ENCODE measurements at regions not wholly inside any gene's neighbourhood (a gene's known extent, or its start where the extent isn't known, plus 50 kb on each side); places are given as distances from the start of the nearest gene placed in this dataset.
A peak's percentile ranks its signal among the peaks of the same experiment; 100 is the strongest.

DNA sequence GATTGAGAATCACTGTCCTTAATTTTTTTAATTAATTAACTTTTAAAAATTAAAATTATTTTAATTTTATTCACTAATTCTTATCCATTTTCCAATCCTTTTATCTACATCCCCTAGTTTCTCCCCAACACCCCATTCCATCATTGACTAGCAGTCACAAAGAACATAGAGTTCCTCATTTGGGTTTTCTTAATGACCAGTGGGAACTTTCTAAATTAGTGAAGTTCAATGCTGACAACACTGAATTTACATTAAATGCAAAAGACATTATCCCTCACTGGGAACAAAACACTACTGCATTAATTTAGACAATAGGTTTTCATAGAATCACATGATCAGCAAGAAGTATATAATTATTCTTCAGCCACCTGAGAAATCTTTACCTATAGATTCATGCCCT is 80.6 kb upstream of the GLS start:
- TF ChIP-seq, protein P1, sequence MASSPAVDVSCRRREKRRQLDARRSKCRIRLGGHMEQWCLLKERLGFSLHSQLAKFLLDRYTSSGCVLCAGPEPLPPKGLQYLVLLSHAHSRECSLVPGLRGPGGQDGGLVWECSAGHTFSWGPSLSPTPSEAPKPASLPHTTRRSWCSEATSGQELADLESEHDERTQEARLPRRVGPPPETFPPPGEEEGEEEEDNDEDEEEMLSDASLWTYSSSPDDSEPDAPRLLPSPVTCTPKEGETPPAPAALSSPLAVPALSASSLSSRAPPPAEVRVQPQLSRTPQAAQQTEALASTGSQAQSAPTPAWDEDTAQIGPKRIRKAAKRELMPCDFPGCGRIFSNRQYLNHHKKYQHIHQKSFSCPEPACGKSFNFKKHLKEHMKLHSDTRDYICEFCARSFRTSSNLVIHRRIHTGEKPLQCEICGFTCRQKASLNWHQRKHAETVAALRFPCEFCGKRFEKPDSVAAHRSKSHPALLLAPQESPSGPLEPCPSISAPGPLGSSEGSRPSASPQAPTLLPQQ (tag by site-specific recombination; IDR thresholded peaks at IDR 0.05): no peak
- no peak for TF ChIP-seq ZBTB48 (tag by site-specific recombination; IDR thresholded peaks at IDR 0.05)
- TF ChIP-seq OVOL3 (tag by site-specific recombination; IDR thresholded peaks at IDR 0.05): no peak
- no peak for TF ChIP-seq ZNF354C (tag by site-specific recombination; IDR thresholded peaks at IDR 0.05; ENCODE audit: borderline replicate concordance, low read depth)
- TF ChIP-seq ZNF792 (tag by site-specific recombination; IDR thresholded peaks at IDR 0.05): no peak
- no peak for TF ChIP-seq KLF7 (tag by site-specific recombination; IDR thresholded peaks at IDR 0.05; ENCODE audit: borderline replicate concordance)
- no peak for TF ChIP-seq ZNF248 (tag by site-specific recombination; IDR thresholded peaks at IDR 0.05)
- TF ChIP-seq ZIC2 (tag by site-specific recombination; IDR thresholded peaks at IDR 0.05): no peak
- no peak for TF ChIP-seq ZNF140 (tag by site-specific recombination; IDR thresholded peaks at IDR 0.05)
- TF ChIP-seq, protein P2, sequence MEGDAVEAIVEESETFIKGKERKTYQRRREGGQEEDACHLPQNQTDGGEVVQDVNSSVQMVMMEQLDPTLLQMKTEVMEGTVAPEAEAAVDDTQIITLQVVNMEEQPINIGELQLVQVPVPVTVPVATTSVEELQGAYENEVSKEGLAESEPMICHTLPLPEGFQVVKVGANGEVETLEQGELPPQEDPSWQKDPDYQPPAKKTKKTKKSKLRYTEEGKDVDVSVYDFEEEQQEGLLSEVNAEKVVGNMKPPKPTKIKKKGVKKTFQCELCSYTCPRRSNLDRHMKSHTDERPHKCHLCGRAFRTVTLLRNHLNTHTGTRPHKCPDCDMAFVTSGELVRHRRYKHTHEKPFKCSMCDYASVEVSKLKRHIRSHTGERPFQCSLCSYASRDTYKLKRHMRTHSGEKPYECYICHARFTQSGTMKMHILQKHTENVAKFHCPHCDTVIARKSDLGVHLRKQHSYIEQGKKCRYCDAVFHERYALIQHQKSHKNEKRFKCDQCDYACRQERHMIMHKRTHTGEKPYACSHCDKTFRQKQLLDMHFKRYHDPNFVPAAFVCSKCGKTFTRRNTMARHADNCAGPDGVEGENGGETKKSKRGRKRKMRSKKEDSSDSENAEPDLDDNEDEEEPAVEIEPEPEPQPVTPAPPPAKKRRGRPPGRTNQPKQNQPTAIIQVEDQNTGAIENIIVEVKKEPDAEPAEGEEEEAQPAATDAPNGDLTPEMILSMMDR (tag by site-specific recombination; IDR thresholded peaks at IDR 0.05): no peak
- Histone ChIP-seq H3K27ac (ENCODE audit: extremely low read depth, low read depth, low read length) (no peak overlapping the region), H3K9me3 (ENCODE audit: control insufficient read depth, insufficient read depth, low read depth, low read length) (no peaks in the 10 kb centered on the region), H3K4me1 (ENCODE audit: control insufficient read depth, insufficient read depth, low read length) (no peaks in the 10 kb centered on the region), H3K4me3 (ENCODE audit: low read depth, low read length) (no peak overlapping the region), H3K36me3 (ENCODE audit: control insufficient read depth in 2 of 2, insufficient read depth in 1 of 2, low read length in 2 of 2) (no peaks in the 10 kb centered on the region)
- ChIA-PET POLR2A (no interaction called here), CTCF (interaction anchor here (1.7 kb wide), 1 partner anchor 19 kb away, joined by 9 read pairs; no protein-coding TSS in a partner anchor)

DNA sequence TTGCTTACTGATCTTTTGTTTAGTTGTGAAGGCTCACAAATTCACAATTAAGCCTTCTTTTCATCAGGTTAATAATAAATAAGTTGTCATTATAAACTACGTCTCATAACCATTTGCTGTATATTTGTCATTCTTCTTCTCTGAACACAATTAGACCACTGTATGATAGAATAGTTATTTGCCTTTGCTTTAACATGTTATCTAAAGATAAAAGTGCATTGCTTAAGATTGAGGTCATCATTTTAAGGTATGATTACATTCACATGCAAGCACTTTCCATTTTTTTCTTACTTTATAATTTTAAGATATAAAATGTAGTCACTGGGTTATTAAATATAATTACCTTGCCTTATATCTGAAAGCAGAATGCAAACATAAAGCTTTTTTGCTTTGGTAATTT is 80.1 kb upstream of the GLS start:
- Histone ChIP-seq H3K4me3 (ENCODE audit: low read depth, low read length) (no peak overlapping the region), H3K27ac (ENCODE audit: extremely low read depth, low read depth, low read length) (no peak overlapping the region), H3K9me3 (ENCODE audit: control insufficient read depth, insufficient read depth, low read depth, low read length) (no peaks in the 10 kb centered on the region), H3K4me1 (ENCODE audit: control insufficient read depth, insufficient read depth, low read length) (no peaks in the 10 kb centered on the region), H3K36me3 (ENCODE audit: control insufficient read depth in 2 of 2, insufficient read depth in 1 of 2, low read length in 2 of 2) (no peaks in the 10 kb centered on the region)
- ChIA-PET CTCF (interaction anchor here (1.7 kb wide), 2 partner anchors 17 to 20 kb away, joined by 6 to 9 read pairs; no protein-coding TSS in a partner anchor), POLR2A (no interaction called here)
- TF ChIP-seq PRDM1 (tag by site-specific recombination; IDR thresholded peaks at IDR 0.05) (0 out of 2 replicates have a peak, but pooled peaks have one; percentile 7), ZNF174 (tag by site-specific recombination; IDR thresholded peaks at IDR 0.05) (no peak), ZNF501 (tag by site-specific recombination; IDR thresholded peaks at IDR 0.05) (no peak), SP7 (tag by site-specific recombination; IDR thresholded peaks at IDR 0.05) (0 out of 2 replicates have a peak, but pooled peaks have one; percentile 20)
- TF ChIP-seq, protein P3, sequence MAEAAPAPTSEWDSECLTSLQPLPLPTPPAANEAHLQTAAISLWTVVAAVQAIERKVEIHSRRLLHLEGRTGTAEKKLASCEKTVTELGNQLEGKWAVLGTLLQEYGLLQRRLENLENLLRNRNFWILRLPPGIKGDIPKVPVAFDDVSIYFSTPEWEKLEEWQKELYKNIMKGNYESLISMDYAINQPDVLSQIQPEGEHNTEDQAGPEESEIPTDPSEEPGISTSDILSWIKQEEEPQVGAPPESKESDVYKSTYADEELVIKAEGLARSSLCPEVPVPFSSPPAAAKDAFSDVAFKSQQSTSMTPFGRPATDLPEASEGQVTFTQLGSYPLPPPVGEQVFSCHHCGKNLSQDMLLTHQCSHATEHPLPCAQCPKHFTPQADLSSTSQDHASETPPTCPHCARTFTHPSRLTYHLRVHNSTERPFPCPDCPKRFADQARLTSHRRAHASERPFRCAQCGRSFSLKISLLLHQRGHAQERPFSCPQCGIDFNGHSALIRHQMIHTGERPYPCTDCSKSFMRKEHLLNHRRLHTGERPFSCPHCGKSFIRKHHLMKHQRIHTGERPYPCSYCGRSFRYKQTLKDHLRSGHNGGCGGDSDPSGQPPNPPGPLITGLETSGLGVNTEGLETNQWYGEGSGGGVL (tag by site-specific recombination; IDR thresholded peaks at IDR 0.05): no peak

DNA sequence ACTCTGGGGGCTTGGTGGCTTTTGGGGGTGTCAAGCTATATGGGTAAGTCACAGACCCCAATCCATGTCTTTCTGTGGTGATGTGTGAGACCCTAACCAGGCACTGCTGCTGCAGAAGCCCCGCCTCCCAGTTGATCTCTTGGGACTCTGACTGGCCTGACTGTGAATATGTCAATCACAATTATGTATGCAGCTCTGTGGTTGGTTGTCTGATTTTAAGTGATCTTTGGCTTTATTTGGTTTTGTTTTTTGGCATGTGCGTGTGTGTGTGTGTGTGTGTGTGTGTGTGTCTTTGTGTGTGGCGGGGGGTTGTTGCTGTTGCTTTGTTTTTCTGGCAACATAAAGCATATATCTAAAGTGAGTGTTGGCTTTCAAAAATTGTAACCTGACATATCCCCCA is 78.5 kb upstream of the GLS start:
- no peaks in the 10 kb centered on the region for H3K36me3 ChIP-seq (ENCODE audit: control insufficient read depth in 2 of 2, insufficient read depth in 1 of 2, low read length in 2 of 2)
- ChIA-PET POLR2A (interaction anchor here (1.0 kb wide), 1 partner anchor 78 kb away, joined by 4 read pairs; the partner anchor contains the start of gene GLS), CTCF (interaction anchor here (0.6 to 1.7 kb wide), 4 partner anchors 8 to 145 kb away, joined by 3 to 6 read pairs (median 4); no protein-coding TSS in a partner anchor)
- TF ChIP-seq ZNF394 (tag by site-specific recombination; IDR thresholded peaks at IDR 0.05; ENCODE audit: borderline replicate concordance): no peak
- no peak for TF ChIP-seq ZNF174 (tag by site-specific recombination; IDR thresholded peaks at IDR 0.05)
- no peak for TF ChIP-seq ZNF670 (tag by site-specific recombination; IDR thresholded peaks at IDR 0.05; ENCODE audit: low read depth)
- TF ChIP-seq, protein P4, sequence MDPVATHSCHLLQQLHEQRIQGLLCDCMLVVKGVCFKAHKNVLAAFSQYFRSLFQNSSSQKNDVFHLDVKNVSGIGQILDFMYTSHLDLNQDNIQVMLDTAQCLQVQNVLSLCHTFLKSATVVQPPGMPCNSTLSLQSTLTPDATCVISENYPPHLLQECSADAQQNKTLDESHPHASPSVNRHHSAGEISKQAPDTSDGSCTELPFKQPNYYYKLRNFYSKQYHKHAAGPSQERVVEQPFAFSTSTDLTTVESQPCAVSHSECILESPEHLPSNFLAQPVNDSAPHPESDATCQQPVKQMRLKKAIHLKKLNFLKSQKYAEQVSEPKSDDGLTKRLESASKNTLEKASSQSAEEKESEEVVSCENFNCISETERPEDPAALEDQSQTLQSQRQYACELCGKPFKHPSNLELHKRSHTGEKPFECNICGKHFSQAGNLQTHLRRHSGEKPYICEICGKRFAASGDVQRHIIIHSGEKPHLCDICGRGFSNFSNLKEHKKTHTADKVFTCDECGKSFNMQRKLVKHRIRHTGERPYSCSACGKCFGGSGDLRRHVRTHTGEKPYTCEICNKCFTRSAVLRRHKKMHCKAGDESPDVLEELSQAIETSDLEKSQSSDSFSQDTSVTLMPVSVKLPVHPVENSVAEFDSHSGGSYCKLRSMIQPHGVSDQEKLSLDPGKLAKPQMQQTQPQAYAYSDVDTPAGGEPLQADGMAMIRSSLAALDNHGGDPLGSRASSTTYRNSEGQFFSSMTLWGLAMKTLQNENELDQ (tag by site-specific recombination; IDR thresholded peaks at IDR 0.05; ENCODE audit: low read depth): no peak
- TF ChIP-seq KLF8 (tag by site-specific recombination; IDR thresholded peaks at IDR 0.05): peak; percentile 56; the same call in 1 of the 2 replicates
- TF ChIP-seq ZNF311 (tag by site-specific recombination; IDR thresholded peaks at IDR 0.05; ENCODE audit: borderline replicate concordance): no peak
- peak; percentile 34; the same call in 1 of the 2 replicates for TF ChIP-seq SP2 (tag by site-specific recombination; IDR thresholded peaks at IDR 0.05)
- TF ChIP-seq, protein P5, sequence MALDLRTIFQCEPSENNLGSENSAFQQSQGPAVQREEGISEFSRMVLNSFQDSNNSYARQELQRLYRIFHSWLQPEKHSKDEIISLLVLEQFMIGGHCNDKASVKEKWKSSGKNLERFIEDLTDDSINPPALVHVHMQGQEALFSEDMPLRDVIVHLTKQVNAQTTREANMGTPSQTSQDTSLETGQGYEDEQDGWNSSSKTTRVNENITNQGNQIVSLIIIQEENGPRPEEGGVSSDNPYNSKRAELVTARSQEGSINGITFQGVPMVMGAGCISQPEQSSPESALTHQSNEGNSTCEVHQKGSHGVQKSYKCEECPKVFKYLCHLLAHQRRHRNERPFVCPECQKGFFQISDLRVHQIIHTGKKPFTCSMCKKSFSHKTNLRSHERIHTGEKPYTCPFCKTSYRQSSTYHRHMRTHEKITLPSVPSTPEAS (tag by site-specific recombination; IDR thresholded peaks at IDR 0.05): peak; percentile 77
- TF ChIP-seq ZNF366 (tag by site-specific recombination; conservative IDR thresholded peaks at IDR 0.05): no peak
- no peak for TF ChIP-seq ZNF529 (tag by site-specific recombination; IDR thresholded peaks at IDR 0.05; ENCODE audit: insufficient replicate concordance)
- no peak overlapping the region for H3K4me3 ChIP-seq (ENCODE audit: low read depth, low read length)
- H3K27ac ChIP-seq (ENCODE audit: extremely low read depth, low read depth, low read length): no peak overlapping the region
- no peaks in the 10 kb centered on the region for H3K4me1 ChIP-seq (ENCODE audit: control insufficient read depth, insufficient read depth, low read length)
- H3K9me3 ChIP-seq (ENCODE audit: control insufficient read depth, insufficient read depth, low read depth, low read length): no peaks in the 10 kb centered on the region
